ENCODE measurements at regions not wholly inside any gene's neighbourhood (a gene's known extent, or its start where the extent isn't known, plus 50 kb on each side); places are given as distances from the start of the nearest gene placed in this dataset.

DNA sequence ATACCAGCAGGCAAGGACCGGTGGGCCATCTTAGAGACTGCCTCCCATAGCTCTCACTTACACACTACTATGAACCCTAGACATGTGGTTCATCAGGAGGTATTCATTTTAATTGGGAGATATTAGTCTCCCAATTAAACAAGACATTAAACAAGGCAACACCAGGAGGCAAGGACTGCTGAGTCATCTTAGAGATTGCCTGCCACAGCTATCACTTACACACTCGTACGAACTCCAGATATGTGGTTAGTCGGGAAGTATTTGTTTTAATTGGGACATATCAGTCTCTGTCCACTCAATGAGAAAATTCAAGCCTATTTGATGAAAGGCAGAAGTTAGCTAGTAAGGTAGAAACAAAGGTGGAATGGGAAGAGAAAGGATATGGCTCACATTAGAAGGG is 343.9 kb downstream of the NFIB start:
- no peak overlapping the region for H3K9ac ChIP-seq (replicated peaks; ENCODE audit: extremely low read depth, insufficient read depth, low read length)
- no peaks in the 10 kb centered on the region for H3K79me2 ChIP-seq (ENCODE audit: control insufficient read depth, insufficient read depth, low read length)
- no peak for FAIRE-seq
- H4K20me1 ChIP-seq (replicated peaks; ENCODE audit: control insufficient read depth, extremely low read depth, insufficient read depth, low read length) = no peaks in the 10 kb centered on the region
- no TSS peak for BruUV-seq (replicated peaks)
- dilution Hi-C loops (cut with MboI; ENCODE audit: extremely low pct_ligation_motif_present, low sequenced_read_pairs) (no loop called here), intact Hi-C loops (cut with micrococcal nuclease) (no loop called here)
- no peak overlapping the region for H3K4me2 ChIP-seq (ENCODE audit: insufficient read depth, low read length)
- no peaks in the 10 kb centered on the region for H3K27me3 ChIP-seq (ENCODE audit: control insufficient read depth in 2 of 2, insufficient read depth in 2 of 2, low read length in 2 of 2)
- H3K4me1 ChIP-seq (ENCODE audit: control insufficient read depth, extremely low read depth, insufficient read depth, low read length) = peaks cover 7% of the 10 kb centered on the region
- no peak overlapping the region for H2AFZ ChIP-seq (ENCODE audit: low read depth, low read length)
- no peak overlapping the region for H3K27ac ChIP-seq (ENCODE audit: insufficient read depth, low read depth, low read length)
- ChIA-PET POLR2A (no interaction called here), CTCF (interaction anchor here (1.1 kb wide), 1 partner anchor 63 kb away, joined by 3 read pairs; no protein-coding TSS in a partner anchor)
- TF ChIP-seq EZH2 (IDR thresholded peaks at IDR 0.05; ENCODE audit: borderline replicate concordance, low read depth, low read length, severe bottlenecking) (no peak), GATA2 (IDR thresholded peaks at IDR 0.05; ENCODE audit: insufficient read depth, insufficient read length, low read depth, low read length) (no peak), FOS (IDR thresholded peaks at IDR 0.05; ENCODE audit: borderline replicate concordance, insufficient read depth, low read length) (no peak), POLR2A (IDR thresholded peaks at IDR 0.05; ENCODE audit: low read depth, low read length) (no peak), JUN (IDR thresholded peaks at IDR 0.05; ENCODE audit: borderline replicate concordance, insufficient read depth, insufficient read length, low read depth) (no peak), MYC (IDR thresholded peaks at IDR 0.05; ENCODE audit: low read depth, low read length) (no peak), POLR2AphosphoS5 (IDR thresholded peaks at IDR 0.05; ENCODE audit: insufficient read depth, low read depth, low read length) (no peak)
- TF ChIP-seq, protein P1, sequence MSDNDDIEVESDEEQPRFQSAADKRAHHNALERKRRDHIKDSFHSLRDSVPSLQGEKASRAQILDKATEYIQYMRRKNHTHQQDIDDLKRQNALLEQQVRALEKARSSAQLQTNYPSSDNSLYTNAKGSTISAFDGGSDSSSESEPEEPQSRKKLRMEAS (IDR thresholded peaks at IDR 0.05; ENCODE audit: insufficient read depth, insufficient read length) = no peak
- TF ChIP-seq, protein P2, sequence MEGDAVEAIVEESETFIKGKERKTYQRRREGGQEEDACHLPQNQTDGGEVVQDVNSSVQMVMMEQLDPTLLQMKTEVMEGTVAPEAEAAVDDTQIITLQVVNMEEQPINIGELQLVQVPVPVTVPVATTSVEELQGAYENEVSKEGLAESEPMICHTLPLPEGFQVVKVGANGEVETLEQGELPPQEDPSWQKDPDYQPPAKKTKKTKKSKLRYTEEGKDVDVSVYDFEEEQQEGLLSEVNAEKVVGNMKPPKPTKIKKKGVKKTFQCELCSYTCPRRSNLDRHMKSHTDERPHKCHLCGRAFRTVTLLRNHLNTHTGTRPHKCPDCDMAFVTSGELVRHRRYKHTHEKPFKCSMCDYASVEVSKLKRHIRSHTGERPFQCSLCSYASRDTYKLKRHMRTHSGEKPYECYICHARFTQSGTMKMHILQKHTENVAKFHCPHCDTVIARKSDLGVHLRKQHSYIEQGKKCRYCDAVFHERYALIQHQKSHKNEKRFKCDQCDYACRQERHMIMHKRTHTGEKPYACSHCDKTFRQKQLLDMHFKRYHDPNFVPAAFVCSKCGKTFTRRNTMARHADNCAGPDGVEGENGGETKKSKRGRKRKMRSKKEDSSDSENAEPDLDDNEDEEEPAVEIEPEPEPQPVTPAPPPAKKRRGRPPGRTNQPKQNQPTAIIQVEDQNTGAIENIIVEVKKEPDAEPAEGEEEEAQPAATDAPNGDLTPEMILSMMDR (IDR thresholded peaks at IDR 0.05; ENCODE audit: extremely low read depth in 1 of 2, insufficient read depth in 1 of 2, low read depth in 1 of 2, low read length in 2 of 2) = no peak
- H3K9me3 ChIP-seq (replicated peaks; ENCODE audit: control insufficient read depth, insufficient read depth, low read length) = no peaks in the 10 kb centered on the region
- DNase-seq (ENCODE audit: low read depth, low spot score) = no peak
- H3K4me3 ChIP-seq (replicated peaks in 1 of 3; ENCODE audit: insufficient read depth in 1 of 3, low read depth in 1 of 3, low read length in 3 of 3) = no peak overlapping the region
- H3K9me1 ChIP-seq (replicated peaks; ENCODE audit: control insufficient read depth, extremely low read depth, insufficient read depth, low read length) = no peaks in the 10 kb centered on the region
- no peaks in the 10 kb centered on the region for H3K36me3 ChIP-seq (ENCODE audit: control insufficient read depth in 2 of 2, extremely low read depth in 1 of 2, insufficient read depth in 2 of 2, low read length in 2 of 2)

Measured in endothelial cell of umbilical vein (primary cell).